Activated naive CD8-positive, alpha-beta T cell treated with anti-CD3 and anti-CD28 coated beads, Interleukin-2, amount 10 ng/mL, durations not matched to agents 7 days and 5 days (primary cell): ENCODE measurements at regions not wholly inside any gene's neighbourhood (a gene's known extent, or its start where the extent isn't known, plus 50 kb on each side); places are given as distances from the start of the nearest gene placed in this dataset.

Experiments used
- ATAC-seq: fragments of 150-1000 bp; cut with Tn5 transposase; one replicate; pipeline ENCODE4 v1.10.0; 2021; ENCODE audit warnings: low read depth, moderate library complexity
- POLR2A ChIA-PET: fragments of 350-600 bp; sonication (Branson Sonifier 250); formaldehyde crosslinking; loops from one replicate; lab custom pipeline; 2021; ENCODE audit warnings: antibody characterized with exemption; lab: Charles Lee
- DNase-seq: peaks from one replicate; pipeline ENCODE4 v3.0.0; 2021
- H3K27ac Mint-ChIP-seq: one replicate; pipeline ENCODE4 v1.8.0; 2022; ENCODE audit warnings: mild to moderate bottlenecking, mixed read lengths
- H3K27me3 Mint-ChIP-seq: one replicate; pipeline ENCODE4 v1.8.0; 2022; ENCODE audit warnings: mild to moderate bottlenecking, moderate library complexity, mixed read lengths
- H3K36me3 Mint-ChIP-seq: one replicate; pipeline ENCODE4 v1.8.0; 2021; ENCODE audit warnings: mild to moderate bottlenecking, mixed read lengths
- H3K4me1 Mint-ChIP-seq: one replicate; pipeline ENCODE4 v1.8.0; 2021; ENCODE audit warnings: mixed read lengths
- H3K4me3 Mint-ChIP-seq: one replicate; pipeline ENCODE4 v1.8.0; 2022; ENCODE audit warnings: mild to moderate bottlenecking, moderate library complexity, mixed read lengths
- H3K9me3 Mint-ChIP-seq: one replicate; pipeline ENCODE4 v1.8.0; 2021; ENCODE audit warnings: mixed read lengths

DNA sequence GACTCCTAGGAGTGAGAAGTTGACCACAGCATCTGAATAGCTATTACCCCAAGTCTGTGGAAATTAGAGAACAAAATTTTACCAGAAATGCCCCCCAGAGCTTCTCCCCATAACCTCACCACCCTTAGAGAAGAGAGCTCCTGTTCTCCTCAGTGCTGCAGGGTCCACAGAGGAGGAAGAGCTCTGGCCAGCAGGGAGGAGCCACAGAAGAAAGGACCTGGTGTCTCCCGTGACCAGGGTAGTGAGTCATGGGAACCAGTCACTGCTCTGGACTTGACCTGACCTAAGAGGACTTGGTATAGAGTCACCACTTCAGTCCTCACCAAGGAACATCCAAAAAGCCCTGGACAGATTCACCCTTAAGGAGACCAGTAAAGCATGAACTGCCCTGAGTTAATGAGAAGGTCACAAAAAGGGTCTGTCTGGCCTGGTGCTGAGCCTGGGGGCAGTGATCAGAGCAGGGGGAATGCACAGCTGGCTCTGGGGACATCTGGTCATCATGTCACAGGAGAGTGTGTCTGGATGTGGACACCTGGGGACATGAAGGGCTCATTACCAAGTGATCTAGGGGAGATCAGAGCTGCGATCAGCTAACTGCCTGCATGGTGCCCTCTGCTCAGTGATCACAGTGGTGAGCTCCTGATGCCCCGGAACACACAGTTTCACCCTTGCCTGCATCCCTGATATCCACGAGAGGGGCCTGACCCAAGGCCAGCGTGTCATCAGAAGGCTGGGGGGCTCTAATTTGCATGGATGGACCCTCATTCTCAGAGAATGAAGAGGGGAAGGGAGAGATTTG, 103.3 kb upstream of the TOP3B start:
- POLR2A ChIA-PET, result interaction anchor here (0.7 kb wide), 1 partner anchor 15 kb away, joined by 4 read pairs; no protein-coding TSS in a partner anchor
- DNase-seq (no peak), ATAC-seq (no peak)
- Mint-ChIP-seq H3K36me3 (no peaks in the 10 kb centered on the region), H3K27me3 (peaks cover 30% of the 10 kb centered on the region), H3K4me1 (no peaks in the 10 kb centered on the region), H3K4me3 (no peak overlapping the region), H3K9me3 (no peaks in the 10 kb centered on the region), H3K27ac (no peak overlapping the region)

DNA sequence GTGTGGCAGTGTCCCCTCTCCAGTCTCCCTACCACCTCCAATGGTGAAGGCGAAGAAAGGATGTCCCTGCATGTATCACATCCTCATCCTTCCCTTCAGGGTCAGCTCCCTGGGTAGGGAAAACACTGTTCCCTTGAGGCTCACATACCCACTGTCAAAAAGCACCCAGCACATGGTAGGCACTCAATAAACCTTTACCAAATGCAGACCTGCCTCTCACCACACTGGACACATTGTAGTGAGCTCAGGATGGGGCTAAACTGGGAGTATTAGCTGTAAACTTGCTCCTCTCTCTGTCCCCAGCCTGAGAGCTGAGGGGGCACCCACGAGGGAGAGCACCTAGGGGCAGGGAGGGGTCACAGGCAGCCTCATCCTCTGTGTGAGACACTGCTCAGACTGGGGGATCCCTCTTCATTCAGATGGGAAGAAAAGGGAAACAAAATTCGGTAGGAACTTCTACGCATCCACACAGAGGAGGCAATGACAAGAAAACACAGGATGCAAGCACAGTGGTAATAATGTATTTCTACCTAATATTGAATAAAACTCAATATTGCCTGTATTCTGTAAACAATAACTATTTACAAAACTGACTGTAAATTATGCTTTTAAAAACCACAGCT, 101.6 kb upstream of the TOP3B start:
- no peaks in the 10 kb centered on the region for H3K36me3 Mint-ChIP-seq
- POLR2A ChIA-PET, result no interaction called here
- H3K4me3 Mint-ChIP-seq, result no peak overlapping the region
- H3K9me3 Mint-ChIP-seq, result no peaks in the 10 kb centered on the region
- no peaks in the 10 kb centered on the region for H3K4me1 Mint-ChIP-seq
- H3K27me3 Mint-ChIP-seq, result peaks cover 35% of the 10 kb centered on the region
- DNase-seq, result no peak
- no peak for ATAC-seq
- H3K27ac Mint-ChIP-seq, result no peak overlapping the region

DNA sequence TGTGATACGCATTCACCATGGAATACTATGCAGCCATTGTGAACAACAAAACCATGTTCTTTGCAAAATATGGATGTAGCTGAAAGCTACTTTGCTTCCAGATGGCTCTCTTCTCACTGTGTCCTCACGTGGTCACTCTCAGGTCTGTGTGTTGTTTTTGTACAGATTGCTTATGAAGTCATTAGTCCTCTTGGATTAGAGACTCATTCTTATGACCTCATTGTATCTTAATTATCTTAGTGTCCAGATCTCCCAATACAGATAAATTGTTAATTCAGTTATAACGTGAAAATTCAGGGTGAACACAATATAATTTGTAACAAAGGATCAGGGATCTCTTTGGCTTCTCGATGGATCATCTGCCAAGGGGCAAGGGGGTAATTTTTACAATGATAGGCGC, 100.4 kb upstream of the TOP3B start:
- DNase-seq, result no peak

DNA sequence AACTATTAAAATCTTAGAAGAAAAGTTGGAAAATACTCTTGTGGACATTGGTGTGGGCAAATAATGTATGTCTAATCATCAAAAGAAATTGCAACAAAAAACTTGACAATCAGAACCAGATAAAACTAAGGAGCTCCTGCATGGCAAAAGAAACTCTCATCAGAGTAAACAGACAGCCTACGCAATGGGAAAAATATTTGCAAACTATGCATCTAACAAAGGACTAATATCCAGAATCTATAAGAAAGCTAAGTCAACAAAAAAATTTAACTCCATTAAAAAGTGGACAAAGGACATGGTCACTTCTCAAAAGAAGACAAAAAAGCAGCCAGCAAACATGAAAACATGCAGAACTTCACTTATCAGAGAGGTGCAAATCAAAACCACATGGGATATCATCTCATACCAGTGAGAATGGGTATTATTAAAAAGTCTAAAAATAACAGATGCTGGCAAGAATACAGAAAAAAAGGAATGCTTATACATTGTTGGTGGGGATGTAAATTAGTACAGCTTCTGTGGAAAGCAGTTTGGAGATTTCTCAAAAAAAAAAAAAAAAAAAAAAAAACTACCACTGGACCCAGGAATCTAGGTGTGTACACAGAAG, 99.7 kb upstream of the TOP3B start:
- H3K27me3 Mint-ChIP-seq, result peaks cover 36% of the 10 kb centered on the region
- no peak for ATAC-seq
- POLR2A ChIA-PET, result no interaction called here

More for the DNA sequence above, 100.4 kb upstream of the TOP3B start:
- Mint-ChIP-seq H3K27me3 (peaks cover 35% of the 10 kb centered on the region), H3K27ac (no peak overlapping the region), H3K4me3 (no peak overlapping the region), H3K36me3 (no peaks in the 10 kb centered on the region), H3K9me3 (no peaks in the 10 kb centered on the region), H3K4me1 (no peaks in the 10 kb centered on the region)
- ATAC-seq, result no peak
- POLR2A ChIA-PET, result no interaction called here

DNA sequence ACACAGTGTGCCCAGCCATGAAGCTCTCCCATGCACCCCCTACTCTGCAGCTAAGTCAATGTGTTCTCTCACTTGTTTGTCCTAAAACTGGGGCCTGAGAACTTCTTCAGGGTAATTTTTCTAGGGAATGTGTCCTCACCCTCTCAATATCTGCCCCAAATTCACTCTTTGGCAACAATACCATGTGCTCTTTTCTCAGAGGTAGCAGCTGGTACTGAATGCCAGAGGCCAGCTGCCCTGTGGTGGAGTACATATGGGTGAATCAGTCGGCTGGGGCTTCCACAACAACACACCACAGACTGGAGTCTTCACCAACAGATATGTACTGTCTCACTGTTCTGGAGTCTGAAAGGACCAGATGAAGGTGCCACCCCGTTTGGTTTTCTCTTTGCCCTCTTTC, 97.7 kb upstream of the TOP3B start:
- Mint-ChIP-seq H3K4me1 (no peaks in the 10 kb centered on the region), H3K27me3 (peaks cover 47% of the 10 kb centered on the region), H3K9me3 (no peaks in the 10 kb centered on the region), H3K4me3 (no peak overlapping the region), H3K27ac (no peak overlapping the region), H3K36me3 (no peaks in the 10 kb centered on the region)
- no peak for ATAC-seq
- POLR2A ChIA-PET, result no interaction called here
- no peak for DNase-seq

More for the DNA sequence above, 99.7 kb upstream of the TOP3B start:
- no peaks in the 10 kb centered on the region for H3K9me3 Mint-ChIP-seq
- H3K27ac Mint-ChIP-seq, result no peak overlapping the region
- no peak overlapping the region for H3K4me3 Mint-ChIP-seq
- H3K36me3 Mint-ChIP-seq, result no peaks in the 10 kb centered on the region
- DNase-seq, result no peak
- no peaks in the 10 kb centered on the region for H3K4me1 Mint-ChIP-seq

DNA sequence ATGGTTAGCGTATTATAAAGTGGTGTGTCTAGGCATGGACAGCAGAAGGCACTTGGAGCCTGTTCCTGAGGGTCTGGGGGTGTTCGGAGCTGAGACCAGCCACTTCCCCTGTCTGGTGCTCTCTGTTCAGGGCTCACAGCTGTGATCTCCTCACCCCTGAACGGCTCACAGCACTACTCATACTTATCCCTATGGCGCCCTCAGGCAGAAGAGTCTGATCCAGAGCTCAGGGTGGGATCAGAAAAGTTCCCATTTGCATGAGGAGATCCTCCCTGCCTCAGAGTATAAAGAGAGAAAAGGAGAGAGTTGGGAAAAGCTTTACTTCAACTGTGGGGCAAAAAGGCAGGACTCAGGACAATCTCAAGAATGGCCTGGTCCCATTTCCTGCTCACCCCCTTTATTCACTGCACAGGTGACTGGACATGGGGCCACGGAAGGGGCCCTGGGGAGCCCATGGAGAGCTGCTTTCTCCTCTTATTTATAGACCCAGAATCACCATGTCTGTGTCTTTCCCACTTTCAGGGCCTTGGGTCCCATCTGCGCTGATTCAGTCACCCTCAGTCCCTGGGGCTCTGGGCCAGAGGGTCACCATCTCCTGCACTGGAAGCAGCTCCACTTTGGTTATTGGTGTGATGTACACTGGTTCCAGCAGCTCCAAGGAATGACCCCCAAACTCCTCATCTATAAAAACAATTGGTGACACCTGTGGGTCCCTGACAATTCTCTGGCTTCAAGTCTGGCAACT, 97.0 kb upstream of the TOP3B start:
- no peaks in the 10 kb centered on the region for H3K36me3 Mint-ChIP-seq
- DNase-seq (no peak), ATAC-seq (no peak)
- H3K4me1 Mint-ChIP-seq, result no peaks in the 10 kb centered on the region
- no peak overlapping the region for H3K4me3 Mint-ChIP-seq
- peaks cover 47% of the 10 kb centered on the region for H3K27me3 Mint-ChIP-seq
- H3K9me3 Mint-ChIP-seq, result no peaks in the 10 kb centered on the region
- H3K27ac Mint-ChIP-seq, result no peak overlapping the region
- POLR2A ChIA-PET, result no interaction called here

DNA sequence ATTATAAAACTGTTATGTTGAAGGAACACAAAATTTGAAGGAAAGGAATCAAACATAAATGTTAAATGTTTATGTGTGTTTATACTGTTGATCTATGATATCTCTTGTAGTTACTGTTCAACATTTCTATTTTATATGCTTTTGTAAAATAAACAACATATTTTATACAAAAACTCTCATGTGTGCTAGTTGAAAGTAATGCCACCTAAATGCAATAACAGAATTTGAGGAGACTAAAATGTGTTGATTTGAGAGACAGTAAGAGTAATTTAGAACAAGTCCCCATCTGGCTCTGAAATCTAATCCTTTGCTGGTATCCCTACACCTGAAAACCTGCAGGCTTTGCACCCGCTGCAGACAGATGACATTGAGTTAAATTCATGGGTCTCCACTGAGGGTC, 95.7 kb upstream of the TOP3B start:
- ATAC-seq, result no peak
- DNase-seq, result no peak
- Mint-ChIP-seq H3K27ac (no peak overlapping the region), H3K9me3 (no peaks in the 10 kb centered on the region), H3K4me3 (no peak overlapping the region), H3K4me1 (no peaks in the 10 kb centered on the region), H3K27me3 (peaks cover 44% of the 10 kb centered on the region), H3K36me3 (no peaks in the 10 kb centered on the region)
- POLR2A ChIA-PET, result no interaction called here

DNA sequence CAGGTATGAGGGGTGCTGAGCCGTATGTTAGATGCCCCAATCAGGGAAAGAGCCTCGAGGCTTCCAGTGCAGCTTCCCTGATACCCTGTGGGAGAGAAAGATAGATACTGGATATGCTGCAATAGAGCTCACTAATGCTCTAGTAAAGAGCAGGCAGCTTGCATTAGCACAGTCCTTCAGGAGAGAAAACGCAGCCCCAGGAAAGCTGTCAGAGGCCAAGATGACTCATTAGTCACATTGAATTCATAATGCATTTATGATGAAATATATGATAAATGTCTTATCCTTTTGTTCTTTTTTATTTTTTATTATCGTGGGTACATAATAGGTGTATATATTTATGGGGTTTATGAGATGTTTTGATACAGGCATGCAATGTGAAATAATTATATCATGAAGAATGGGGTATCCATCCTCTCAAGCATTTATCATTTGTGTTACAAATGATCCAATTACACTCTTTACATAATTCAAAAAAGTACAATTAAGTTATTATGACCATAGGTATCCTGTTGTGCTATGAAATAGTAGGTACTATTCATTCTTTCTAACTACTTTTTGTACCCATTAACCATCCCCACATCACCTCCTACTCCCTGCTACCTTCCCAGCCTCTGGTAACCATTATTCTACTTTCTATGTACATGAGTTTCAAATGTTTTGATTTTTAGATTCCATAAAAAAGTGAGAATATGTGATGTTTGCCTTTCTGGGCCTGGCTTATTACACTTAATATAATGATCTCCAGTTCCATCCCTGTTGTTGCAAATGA, 94.5 kb upstream of the TOP3B start:
- POLR2A ChIA-PET, result interaction anchor here (0.6 kb wide), 1 partner anchor 150 kb away, joined by 3 read pairs; no protein-coding TSS in a partner anchor

DNA sequence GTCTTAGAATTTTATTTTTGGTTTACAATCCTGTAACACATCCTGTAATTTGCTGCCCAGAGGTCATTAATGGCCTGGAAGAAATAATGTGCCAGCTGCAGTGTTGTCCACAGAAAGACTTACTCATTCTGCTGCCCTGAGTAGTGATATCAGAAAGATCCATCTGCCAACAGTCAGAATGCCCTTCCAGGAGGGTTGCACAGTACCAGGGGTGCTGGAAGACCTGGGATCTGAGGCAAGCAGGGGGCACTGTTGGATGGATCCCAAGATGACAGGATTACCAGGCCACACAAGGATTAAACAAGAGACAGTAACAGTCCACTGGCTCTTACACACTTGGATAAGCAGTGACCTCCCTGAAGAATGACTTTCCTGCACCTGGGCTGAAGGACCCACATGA, 93.8 kb upstream of the TOP3B start:
- POLR2A ChIA-PET, result no interaction called here
- ATAC-seq, result no peak
- peaks cover 30% of the 10 kb centered on the region for H3K27me3 Mint-ChIP-seq
- no peaks in the 10 kb centered on the region for H3K36me3 Mint-ChIP-seq
- no peak overlapping the region for H3K4me3 Mint-ChIP-seq
- no peaks in the 10 kb centered on the region for H3K9me3 Mint-ChIP-seq
- no peaks in the 10 kb centered on the region for H3K4me1 Mint-ChIP-seq
- DNase-seq, result no peak
- no peak overlapping the region for H3K27ac Mint-ChIP-seq

More for the DNA sequence above, 94.5 kb upstream of the TOP3B start:
- Mint-ChIP-seq H3K27me3 (peaks cover 37% of the 10 kb centered on the region), H3K4me1 (no peaks in the 10 kb centered on the region), H3K9me3 (no peaks in the 10 kb centered on the region), H3K27ac (no peak overlapping the region), H3K4me3 (no peak overlapping the region), H3K36me3 (no peaks in the 10 kb centered on the region)
- ATAC-seq, result no peak
- no peak for DNase-seq

DNA sequence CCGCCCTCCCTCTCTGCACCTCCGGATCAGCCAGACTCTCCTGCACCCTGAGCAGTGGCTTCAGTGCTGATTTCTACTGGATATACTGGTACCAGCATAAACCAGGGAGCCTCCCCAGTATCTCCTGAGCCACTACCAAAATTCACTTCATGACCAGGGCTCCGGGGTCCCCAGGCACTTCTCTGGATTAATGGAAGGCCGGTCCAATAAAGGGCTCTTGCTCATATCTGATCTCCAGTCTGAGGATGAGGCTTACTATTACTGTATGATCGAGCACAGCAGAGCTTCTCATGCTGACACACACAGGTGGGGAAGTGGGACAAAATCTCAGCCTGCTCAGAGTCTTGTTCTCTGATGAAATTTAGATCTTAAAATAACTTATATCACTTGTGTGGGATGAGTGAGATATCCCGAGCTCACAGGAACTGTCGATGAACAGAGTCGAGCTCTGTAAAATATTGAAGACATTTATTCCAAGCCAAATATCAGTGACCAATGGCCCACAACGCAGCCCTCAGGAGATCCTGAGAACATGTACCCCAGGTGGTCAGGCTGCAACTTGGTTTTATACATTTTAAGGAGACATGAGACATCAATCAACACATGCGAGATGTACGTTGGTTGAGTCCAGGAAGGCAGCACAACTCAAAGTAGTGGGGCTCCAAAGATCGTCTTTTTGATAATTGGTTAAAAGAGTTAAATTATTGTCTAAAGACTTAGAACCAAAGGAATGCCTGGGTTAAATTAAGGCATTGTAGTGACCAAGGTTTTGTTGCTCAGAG, 93.0 kb upstream of the TOP3B start:
- Mint-ChIP-seq H3K27ac (no peak overlapping the region), H3K36me3 (no peaks in the 10 kb centered on the region), H3K4me3 (no peak overlapping the region), H3K27me3 (peaks cover 28% of the 10 kb centered on the region), H3K4me1 (no peaks in the 10 kb centered on the region), H3K9me3 (no peaks in the 10 kb centered on the region)
- POLR2A ChIA-PET, result no interaction called here
- DNase-seq (no peak), ATAC-seq (no peak)

DNA sequence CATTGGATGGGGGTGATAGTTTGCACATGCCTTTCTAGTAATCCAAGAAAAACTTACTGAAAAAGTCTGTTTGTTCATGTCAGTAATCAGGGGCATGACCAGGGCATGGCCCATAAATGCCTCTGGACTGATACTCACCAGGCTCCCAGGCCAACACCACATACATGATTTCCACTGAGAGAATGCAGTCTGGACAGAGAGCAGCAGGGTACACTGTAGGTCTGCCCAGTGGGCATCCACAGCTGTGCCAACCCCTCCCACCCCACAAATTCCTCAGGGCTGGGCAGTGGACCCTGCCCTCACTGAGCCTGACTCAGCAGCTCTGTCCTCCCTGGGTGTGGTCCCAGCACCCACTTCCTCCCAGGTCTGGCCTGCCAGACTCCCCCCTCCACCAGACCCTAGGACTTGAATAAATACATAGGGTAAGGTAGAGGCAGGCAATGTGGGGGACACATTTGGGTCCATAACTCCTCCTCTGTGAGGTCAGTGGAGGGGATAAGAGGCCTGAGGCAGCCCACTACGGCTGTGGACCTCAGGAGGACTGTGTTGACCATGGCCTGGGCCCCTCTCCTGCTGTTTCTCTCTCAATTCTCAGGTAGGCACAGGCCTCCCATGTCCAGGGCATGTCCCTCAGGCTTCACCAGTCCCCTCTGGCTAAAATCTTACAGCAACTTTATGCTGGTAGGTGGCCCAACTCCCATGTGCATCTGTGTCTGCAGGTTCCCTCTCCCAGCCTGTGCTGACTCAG, 92.2 kb upstream of the TOP3B start:
- H3K9me3 Mint-ChIP-seq, result no peaks in the 10 kb centered on the region
- H3K4me1 Mint-ChIP-seq, result no peaks in the 10 kb centered on the region
- POLR2A ChIA-PET, result no interaction called here
- H3K27me3 Mint-ChIP-seq, result peaks cover 26% of the 10 kb centered on the region
- no peak overlapping the region for H3K27ac Mint-ChIP-seq
- DNase-seq (no peak), ATAC-seq (no peak)
- no peaks in the 10 kb centered on the region for H3K36me3 Mint-ChIP-seq
- no peak overlapping the region for H3K4me3 Mint-ChIP-seq
